HG03108 (cell line): ENCODE measurements at regions not wholly inside any gene's neighbourhood (a gene's known extent, or its start where the extent isn't known, plus 50 kb on each side); places are given as distances from the start of the nearest gene placed in this dataset.

Experiments used
- ATAC-seq: cut with Tn5 transposase; IDR thresholded peaks from one replicate; pipeline ENCODE4 v1.9.1; 2021; ENCODE audit warnings: moderate library complexity; ENCODE audit not compliant: unreplicated experiment

DNA sequence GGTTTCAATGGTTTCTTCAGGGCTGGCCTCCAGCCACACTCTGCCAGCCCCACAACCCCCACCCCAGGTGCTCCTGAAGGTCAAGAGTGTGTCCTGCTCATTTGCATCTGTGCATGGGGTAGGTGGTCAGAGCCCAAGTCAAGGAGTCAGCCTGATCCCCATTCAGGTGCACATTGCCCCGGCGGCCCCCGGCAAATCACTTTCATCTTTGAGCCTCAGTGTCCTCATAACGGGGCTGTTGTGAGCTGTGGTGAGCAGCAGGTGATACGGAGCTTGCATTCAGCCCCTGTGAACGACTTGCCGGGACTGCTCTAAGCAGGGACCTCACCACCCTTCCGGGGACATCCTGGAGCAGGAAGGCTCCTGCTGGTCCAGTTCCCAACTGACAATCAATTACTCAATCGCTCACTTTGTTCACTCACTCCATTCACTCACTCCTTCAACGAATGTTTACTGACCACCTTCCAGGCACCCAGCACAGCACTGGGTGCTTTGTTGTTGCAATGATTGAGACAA, 93.2 kb upstream of the CPEB4 start:
- no peak for ATAC-seq

- no peak for ATAC-seq
These were observed 92.5 kb upstream of the CPEB4 start for GRCh38 chr5:173795601-173796000.

GRCh38 chr5:173796721-173797495, 91.2 kb upstream of the CPEB4 start:
- no peak for ATAC-seq

DNA sequence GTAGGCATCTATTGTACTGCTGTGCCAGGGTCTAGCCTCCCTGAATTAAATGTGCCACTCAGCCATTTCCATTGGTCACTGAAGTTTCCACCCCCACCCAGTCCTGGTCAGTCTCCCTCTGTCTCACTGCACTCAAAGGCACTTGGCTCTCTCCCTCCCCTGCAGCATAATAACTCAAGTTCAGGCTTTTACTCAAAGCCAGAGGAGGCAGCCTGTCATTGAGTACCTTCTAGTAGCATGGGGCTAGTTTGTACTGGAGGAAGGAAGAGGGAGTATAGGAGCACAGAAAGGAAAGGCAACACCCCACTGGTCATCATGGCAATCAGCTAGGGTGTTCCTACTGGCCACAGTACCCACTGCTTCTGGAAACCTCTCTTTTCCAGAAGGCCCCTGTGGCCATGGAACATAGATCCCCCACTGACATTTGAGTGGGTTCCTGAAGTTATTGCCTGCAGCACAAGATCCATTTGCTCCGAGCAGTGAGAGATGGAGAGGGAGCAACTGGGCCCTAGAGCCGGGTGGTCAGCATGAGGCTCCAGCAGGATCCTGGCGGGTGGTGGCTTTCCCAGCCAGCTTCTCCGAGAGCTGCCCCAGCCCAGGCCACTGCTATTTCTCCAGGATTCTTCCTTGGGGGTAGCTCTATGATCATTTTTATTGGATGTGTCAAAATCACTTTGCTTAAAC, 89.9 kb upstream of the CPEB4 start:
- ATAC-seq = no peak

- ATAC-seq = no peak
These were observed 87.8 kb upstream of the CPEB4 start for GRCh38 chr5:173800340-173800739.

DNA sequence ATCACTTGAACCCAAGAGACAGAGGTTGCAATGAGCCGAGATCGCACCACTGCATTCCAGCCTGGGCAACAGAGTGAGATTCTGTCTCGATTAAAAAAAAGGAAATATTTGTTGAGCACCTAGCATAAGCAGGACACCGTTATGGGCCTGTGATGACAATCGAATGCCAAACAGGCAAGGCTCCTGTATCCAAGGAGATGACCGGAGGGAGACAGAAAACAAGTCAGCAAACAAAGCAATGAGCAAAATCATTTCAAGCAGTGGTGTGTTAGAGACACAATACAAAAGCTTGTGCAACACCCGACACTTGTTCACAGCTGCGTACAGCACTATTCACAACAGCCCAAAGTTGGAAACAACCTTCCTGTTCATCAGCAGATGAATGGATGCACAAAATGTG, 87.1 kb upstream of the CPEB4 start:
- ATAC-seq = no peak

- no peak for ATAC-seq
These were observed 85.4 kb upstream of the CPEB4 start for GRCh38 chr5:173802670-173803165.

DNA sequence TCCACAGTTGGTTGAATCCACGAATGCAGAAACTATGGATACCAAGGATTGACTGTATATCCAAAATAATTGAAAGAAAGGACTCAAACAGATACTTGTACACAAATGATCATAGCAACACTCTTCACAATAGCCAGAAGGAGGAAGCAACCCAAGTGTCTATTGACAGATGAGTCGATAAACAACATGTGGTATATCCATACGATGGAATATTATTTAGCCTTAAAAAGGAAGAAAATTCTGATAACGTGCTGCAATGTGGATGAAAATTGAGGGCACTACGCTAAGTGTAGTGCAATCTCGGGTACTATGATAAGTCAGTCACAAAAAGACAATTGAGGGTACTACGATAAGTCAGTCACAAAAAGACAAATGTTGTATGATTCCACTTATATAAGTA, 83.6 kb upstream of the CPEB4 start:
- no peak for ATAC-seq

- ATAC-seq = no peak
These were observed 81.7 kb upstream of the CPEB4 start for GRCh38 chr5:173806270-173807035.

- no peak for ATAC-seq
These were observed 80.9 kb upstream of the CPEB4 start for GRCh38 chr5:173807181-173807655.

DNA sequence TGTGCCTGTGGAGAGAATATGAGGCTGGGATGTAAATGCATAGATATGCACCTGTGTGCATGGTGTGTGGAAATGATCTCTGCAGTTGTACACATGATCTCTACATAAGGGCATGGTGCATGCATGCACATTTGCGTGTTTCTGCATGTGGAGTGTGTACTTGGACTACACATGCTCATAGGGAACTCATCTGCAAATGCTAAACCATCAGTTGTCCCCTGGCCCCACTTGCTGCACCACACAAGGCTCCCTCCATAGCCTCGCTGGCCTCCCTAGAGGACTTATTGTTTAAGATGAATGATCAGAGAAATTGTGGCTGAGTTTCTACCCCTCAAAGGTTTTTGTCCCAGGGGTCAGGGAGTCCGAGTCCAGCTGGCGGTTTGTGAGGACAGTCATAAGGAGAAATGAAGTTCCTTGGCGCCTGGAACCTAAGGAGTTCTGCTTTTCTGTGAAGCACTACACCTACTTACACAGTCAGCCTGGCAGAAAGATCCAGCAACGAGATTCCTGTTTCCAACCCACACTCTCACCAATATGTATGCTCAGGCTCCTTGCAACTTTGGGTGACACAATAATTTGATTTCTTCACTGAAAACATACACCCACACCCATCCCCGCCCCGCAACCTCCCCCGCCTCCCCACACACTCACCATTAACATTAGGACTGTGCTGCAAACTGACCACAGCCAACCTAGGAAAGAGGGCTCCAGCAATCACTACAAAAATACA, 79.9 kb upstream of the CPEB4 start:
- no peak for ATAC-seq

DNA sequence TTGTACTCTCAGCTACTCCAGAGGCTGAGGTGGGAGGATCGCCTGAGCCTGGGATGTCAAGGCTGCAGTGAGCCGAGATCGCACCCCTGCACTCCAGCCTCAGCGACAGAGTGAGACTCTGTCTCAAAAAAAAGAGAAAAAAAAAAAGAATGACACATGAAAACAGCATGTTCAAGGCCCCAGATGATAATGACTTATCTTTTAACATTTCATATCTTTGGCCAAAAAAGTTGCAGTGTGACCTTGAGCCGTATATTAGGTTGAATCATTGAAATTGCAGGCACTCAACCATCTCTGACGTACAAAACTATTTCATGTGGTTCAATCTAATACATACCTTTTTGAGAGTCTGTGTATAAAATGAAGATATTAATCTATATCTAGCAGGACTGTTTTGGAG, 79.1 kb upstream of the CPEB4 start:
- no peak for ATAC-seq

DNA sequence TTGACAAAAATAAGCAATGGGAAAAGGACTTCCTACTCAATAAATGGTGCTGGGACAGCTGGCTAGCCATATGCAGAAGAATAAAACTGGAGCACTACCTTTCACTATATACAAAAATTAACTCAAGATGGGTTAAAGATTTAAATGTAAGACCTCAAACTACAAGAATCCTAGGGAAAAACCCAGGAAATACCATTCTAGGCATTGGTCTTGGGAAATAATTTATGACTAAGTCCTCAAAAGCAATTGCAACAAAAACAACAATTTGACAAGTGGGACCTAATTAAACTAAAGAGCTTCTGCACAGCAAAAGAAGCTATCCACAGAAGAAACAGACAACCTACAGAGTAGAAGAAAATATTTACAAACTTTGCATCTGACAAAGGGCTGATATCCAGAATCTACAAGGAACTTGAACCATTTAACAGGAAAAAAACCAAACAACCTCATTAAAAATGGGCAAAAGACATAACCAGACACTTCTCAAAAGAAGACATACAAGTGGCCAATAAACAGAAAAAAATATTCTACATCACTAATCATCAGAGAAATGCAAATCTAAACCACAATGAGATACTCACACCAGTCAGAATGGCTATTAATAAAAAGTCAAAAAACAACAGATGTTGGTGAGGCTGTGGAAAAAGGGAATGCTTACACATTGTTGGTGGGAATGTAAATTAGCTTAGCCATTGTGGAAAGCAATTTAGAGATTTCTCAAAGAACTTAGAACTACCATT, 75.2 kb upstream of the CPEB4 start:
- ATAC-seq = no peak

GRCh38 chr5:173814053-173814452, 74.1 kb upstream of the CPEB4 start:
- no peak for ATAC-seq

DNA sequence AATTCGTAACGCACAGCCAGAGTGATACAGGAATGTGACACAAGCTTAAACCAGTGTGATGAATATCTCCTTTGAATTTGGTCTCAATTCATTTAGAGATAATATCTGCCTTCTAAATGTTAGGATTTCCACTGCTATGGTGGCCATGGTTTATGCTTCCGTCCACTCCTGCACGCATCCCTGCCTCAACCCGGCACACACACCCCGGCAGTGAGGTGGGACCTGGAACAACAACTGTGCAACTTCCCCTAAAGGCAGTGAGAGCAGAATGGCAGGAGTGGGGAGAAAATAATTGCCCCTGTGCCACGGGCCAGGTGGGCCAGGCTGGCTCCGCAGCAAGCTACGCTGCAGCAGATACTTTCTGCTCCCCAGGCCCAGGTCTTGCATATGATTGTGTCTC, 72.6 kb upstream of the CPEB4 start:
- ATAC-seq = no peak

DNA sequence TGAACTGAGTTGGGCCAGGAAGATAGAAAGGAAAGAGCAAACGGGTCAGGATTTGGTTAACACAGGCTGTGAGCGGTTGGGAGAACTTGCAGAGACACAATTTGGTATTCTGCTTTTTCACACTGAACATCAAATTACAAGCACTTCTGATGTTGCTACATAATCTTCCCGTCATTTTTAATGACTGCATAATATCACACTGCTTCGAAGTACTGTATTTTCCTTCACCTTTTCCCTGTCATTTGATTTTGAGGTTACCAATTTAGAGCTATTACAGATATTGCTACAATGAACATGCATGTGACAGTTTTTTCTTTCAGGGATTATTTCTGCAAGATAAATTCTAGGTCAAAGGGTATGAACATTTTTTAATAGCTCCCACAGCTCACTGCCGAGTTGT, 71.4 kb upstream of the CPEB4 start:
- no peak for ATAC-seq

- no peak for ATAC-seq
These were observed 70.6 kb upstream of the CPEB4 start for GRCh38 chr5:173817561-173817960.

- no peak for ATAC-seq
These were observed 68.6 kb upstream of the CPEB4 start for GRCh38 chr5:173819521-173819920.

DNA sequence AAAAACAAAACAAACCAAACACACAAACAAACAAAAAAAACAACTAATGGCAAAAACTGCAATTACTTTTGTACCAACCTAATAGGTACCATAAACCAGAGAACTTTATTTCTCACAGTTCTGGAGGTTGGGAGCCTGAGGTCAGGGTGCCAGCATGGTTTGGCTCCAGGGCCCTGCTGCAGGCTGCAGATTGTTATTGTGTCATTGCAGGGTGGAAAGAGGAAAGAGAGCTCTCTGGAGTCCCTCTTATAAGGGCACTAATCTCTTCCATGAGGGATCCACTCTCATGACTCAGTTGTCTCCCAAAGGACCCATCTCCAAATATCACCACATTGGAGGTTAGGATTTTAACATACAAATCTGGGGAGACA, 64.9 kb upstream of the CPEB4 start:
- ATAC-seq = no peak
